ENCODE measurements at regions not wholly inside any gene's neighbourhood (a gene's known extent, or its start where the extent isn't known, plus 50 kb on each side); places are given as distances from the start of the nearest gene placed in this dataset.

GRCh38 chr20:24166412-24166811 is 177.8 kb upstream of the GGTLC1 start:
- Mint-ChIP-seq H3K36me3 (ENCODE audit: low read depth) (no peaks in the 10 kb centered on the region), H3K4me3 (no peak overlapping the region), H3K9me3 (no peaks in the 10 kb centered on the region), H3K27me3 (ENCODE audit: insufficient read depth) (peaks cover 2% of the 10 kb centered on the region), H3K4me1 (ENCODE audit: low read depth) (no peaks in the 10 kb centered on the region), H3K27ac (no peak overlapping the region)
- no peak for DNase-seq (ENCODE audit: low spot score)
- intact Hi-C loops (cut with micrococcal nuclease): no loop called here

- no peak for DNase-seq (ENCODE audit: low spot score)
- peaks cover 2% of the 10 kb centered on the region for H3K27me3 Mint-ChIP-seq (ENCODE audit: insufficient read depth)
- H3K4me1 Mint-ChIP-seq (ENCODE audit: low read depth): no peaks in the 10 kb centered on the region
- no peaks in the 10 kb centered on the region for H3K36me3 Mint-ChIP-seq (ENCODE audit: low read depth)
- H3K4me3 Mint-ChIP-seq: no peak overlapping the region
- H3K9me3 Mint-ChIP-seq: no peaks in the 10 kb centered on the region
- no peak overlapping the region for H3K27ac Mint-ChIP-seq
- intact Hi-C loops (cut with micrococcal nuclease): no loop called here
These were observed 177.5 kb upstream of the GGTLC1 start for GRCh38 chr20:24166123-24166381.

DNA sequence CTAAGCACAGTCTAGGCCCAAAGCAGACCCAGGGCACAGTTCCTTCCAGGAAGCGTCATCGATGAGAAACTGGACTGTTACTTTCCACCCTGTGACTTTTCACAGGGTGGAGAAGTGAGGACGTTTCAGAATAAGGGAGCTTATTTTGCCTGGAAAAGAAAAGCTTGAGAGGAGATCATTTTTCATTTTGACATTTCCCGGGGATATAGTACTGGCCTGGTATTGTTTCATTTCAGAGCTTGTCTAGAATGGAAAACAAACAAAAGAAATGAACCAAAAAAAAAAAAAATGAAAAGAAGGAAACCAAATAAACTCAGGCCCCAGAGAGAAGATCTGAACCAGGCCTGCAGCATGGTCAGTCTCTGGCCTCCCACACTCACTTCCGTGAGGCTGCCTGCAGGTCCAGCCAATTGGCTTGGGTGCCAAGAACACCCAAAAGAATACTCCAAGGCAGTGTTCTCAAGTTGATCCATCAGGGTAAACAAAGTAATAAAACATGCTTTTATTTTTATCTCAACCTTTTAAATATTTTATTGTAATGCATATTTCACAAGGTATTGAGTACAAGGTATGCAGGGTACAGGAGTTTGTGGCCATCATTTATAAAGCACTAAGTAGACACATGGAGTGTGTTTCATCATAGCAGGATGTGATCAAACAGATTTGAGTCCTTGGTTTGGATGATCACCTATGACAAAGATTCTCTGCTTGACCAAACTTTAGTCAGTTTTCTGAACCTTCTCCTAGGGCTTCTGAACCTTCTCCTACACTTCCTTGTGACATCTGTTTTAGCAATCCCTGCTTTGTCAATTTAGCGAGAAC is 176.9 kb upstream of the GGTLC1 start:
- no peak overlapping the region for H3K4me3 Mint-ChIP-seq
- H3K9me3 Mint-ChIP-seq: no peaks in the 10 kb centered on the region
- no peak for DNase-seq (ENCODE audit: low spot score)
- H3K27me3 Mint-ChIP-seq (ENCODE audit: insufficient read depth): peaks cover 2% of the 10 kb centered on the region
- intact Hi-C loops (cut with micrococcal nuclease): no loop called here
- no peak overlapping the region for H3K27ac Mint-ChIP-seq
- H3K36me3 Mint-ChIP-seq (ENCODE audit: low read depth): no peaks in the 10 kb centered on the region
- no peaks in the 10 kb centered on the region for H3K4me1 Mint-ChIP-seq (ENCODE audit: low read depth)

GRCh38 chr20:24164360-24164759 is 175.8 kb upstream of the GGTLC1 start:
- no peaks in the 10 kb centered on the region for H3K36me3 Mint-ChIP-seq (ENCODE audit: low read depth)
- no peaks in the 10 kb centered on the region for H3K27me3 Mint-ChIP-seq (ENCODE audit: insufficient read depth)
- H3K27ac Mint-ChIP-seq: no peak overlapping the region
- intact Hi-C loops (cut with micrococcal nuclease): loop anchor here (1.0 to 5.0 kb wide), 3 partner anchors 62 to 272 kb away; no protein-coding TSS in a partner anchor
- DNase-seq (ENCODE audit: low spot score): no peak
- no peaks in the 10 kb centered on the region for H3K9me3 Mint-ChIP-seq
- no peaks in the 10 kb centered on the region for H3K4me1 Mint-ChIP-seq (ENCODE audit: low read depth)
- H3K4me3 Mint-ChIP-seq: no peak overlapping the region

DNA sequence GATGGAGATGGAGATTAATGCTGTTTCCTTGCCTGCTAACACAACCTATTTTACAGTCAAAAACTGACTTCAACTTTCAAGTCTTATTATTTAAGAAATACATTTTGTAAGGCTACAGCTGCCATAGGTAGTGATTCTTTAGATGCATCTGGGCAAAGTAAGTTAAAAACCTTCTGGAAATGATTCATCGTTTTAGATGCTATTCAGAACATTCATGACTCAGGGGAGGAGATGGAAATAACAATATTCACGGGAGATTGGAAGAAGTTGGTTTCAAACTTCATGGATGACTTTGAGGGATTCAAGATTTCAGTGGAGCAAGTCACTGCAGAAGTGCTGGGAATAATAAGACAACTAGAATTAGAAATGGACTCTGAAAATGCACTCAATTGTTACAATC is 174.9 kb upstream of the GGTLC1 start:
- H3K36me3 Mint-ChIP-seq (ENCODE audit: low read depth): no peaks in the 10 kb centered on the region
- no peaks in the 10 kb centered on the region for H3K4me1 Mint-ChIP-seq (ENCODE audit: low read depth)
- intact Hi-C loops (cut with micrococcal nuclease): loop anchor here (5.0 kb wide), 2 partner anchors 61 to 271 kb away; no protein-coding TSS in a partner anchor

GRCh38 chr20:24160563-24161281 is 172.1 kb upstream of the GGTLC1 start:
- Mint-ChIP-seq H3K4me1 (ENCODE audit: low read depth) (peaks cover 8% of the 10 kb centered on the region), H3K27ac (no peak overlapping the region), H3K36me3 (ENCODE audit: low read depth) (no peaks in the 10 kb centered on the region), H3K4me3 (no peak overlapping the region), H3K27me3 (ENCODE audit: insufficient read depth) (no peaks in the 10 kb centered on the region), H3K9me3 (no peaks in the 10 kb centered on the region)
- intact Hi-C loops (cut with micrococcal nuclease): loop anchor here (5.0 kb wide), 2 partner anchors 58 to 268 kb away; no protein-coding TSS in a partner anchor
- DNase-seq (ENCODE audit: low spot score): no peak

More for the DNA sequence above, 174.9 kb upstream of the GGTLC1 start:
- no peak for DNase-seq (ENCODE audit: low spot score)
- H3K4me3 Mint-ChIP-seq: no peak overlapping the region
- H3K9me3 Mint-ChIP-seq: no peaks in the 10 kb centered on the region
- H3K27ac Mint-ChIP-seq: no peak overlapping the region
- H3K27me3 Mint-ChIP-seq (ENCODE audit: insufficient read depth): no peaks in the 10 kb centered on the region

GRCh38 chr20:24158281-24158680 is 169.7 kb upstream of the GGTLC1 start:
- Mint-ChIP-seq H3K9me3 (no peaks in the 10 kb centered on the region), H3K4me1 (ENCODE audit: low read depth) (peaks cover 8% of the 10 kb centered on the region), H3K27me3 (ENCODE audit: insufficient read depth) (peaks cover 5% of the 10 kb centered on the region), H3K27ac (no peak overlapping the region), H3K4me3 (no peak overlapping the region), H3K36me3 (ENCODE audit: low read depth) (no peaks in the 10 kb centered on the region)
- intact Hi-C loops (cut with micrococcal nuclease): no loop called here
- no peak for DNase-seq (ENCODE audit: low spot score)

GRCh38 chr20:24157213-24157612 is 168.6 kb upstream of the GGTLC1 start:
- no peak overlapping the region for H3K4me3 Mint-ChIP-seq
- no peak overlapping the region for H3K27ac Mint-ChIP-seq
- H3K4me1 Mint-ChIP-seq (ENCODE audit: low read depth): peaks cover 8% of the 10 kb centered on the region
- H3K9me3 Mint-ChIP-seq: no peaks in the 10 kb centered on the region
- peaks cover 5% of the 10 kb centered on the region for H3K27me3 Mint-ChIP-seq (ENCODE audit: insufficient read depth)
- no peak for DNase-seq (ENCODE audit: low spot score)
- intact Hi-C loops (cut with micrococcal nuclease): no loop called here
- no peaks in the 10 kb centered on the region for H3K36me3 Mint-ChIP-seq (ENCODE audit: low read depth)

GRCh38 chr20:24153101-24154040 is 164.8 kb upstream of the GGTLC1 start:
- Mint-ChIP-seq H3K27me3 (ENCODE audit: insufficient read depth) (peaks cover 5% of the 10 kb centered on the region), H3K9me3 (no peaks in the 10 kb centered on the region), H3K27ac (no peak overlapping the region), H3K4me3 (no peak overlapping the region), H3K4me1 (ENCODE audit: low read depth) (peaks cover 8% of the 10 kb centered on the region), H3K36me3 (ENCODE audit: low read depth) (no peaks in the 10 kb centered on the region)
- no peak for DNase-seq (ENCODE audit: low spot score)
- intact Hi-C loops (cut with micrococcal nuclease): no loop called here

- Mint-ChIP-seq H3K9me3 (no peaks in the 10 kb centered on the region), H3K27ac (no peak overlapping the region), H3K36me3 (ENCODE audit: low read depth) (no peaks in the 10 kb centered on the region), H3K4me3 (no peak overlapping the region), H3K4me1 (ENCODE audit: low read depth) (no peaks in the 10 kb centered on the region), H3K27me3 (ENCODE audit: insufficient read depth) (peaks cover 5% of the 10 kb centered on the region)
- intact Hi-C loops (cut with micrococcal nuclease): no loop called here
- no peak for DNase-seq (ENCODE audit: low spot score)
These were observed 163.2 kb upstream of the GGTLC1 start for GRCh38 chr20:24151621-24152294.

DNA sequence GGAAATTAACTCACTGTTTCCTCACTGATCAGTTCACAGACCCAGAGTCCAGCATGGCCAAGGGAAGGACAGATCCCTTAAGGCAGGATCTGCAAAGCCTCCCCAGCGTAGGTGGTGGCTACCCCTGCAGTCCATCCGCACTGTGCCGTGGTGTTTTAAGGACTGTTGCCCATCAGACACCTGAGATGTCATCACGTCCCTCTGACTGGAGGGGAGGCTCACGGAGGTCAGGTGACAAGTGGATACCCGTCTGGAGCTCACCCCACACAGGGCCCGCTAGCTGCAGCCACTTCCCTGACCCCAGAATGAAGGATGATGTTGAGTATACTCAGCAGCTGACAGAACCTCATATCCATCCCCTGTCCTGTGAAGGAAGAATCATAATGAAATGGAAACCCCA is 161.8 kb upstream of the GGTLC1 start:
- intact Hi-C loops (cut with micrococcal nuclease): no loop called here
- H3K27me3 Mint-ChIP-seq (ENCODE audit: insufficient read depth): peaks cover 2% of the 10 kb centered on the region
- DNase-seq (ENCODE audit: low spot score): no peak
- no peaks in the 10 kb centered on the region for H3K4me1 Mint-ChIP-seq (ENCODE audit: low read depth)
- no peaks in the 10 kb centered on the region for H3K9me3 Mint-ChIP-seq
- H3K27ac Mint-ChIP-seq: no peak overlapping the region
- no peaks in the 10 kb centered on the region for H3K36me3 Mint-ChIP-seq (ENCODE audit: low read depth)
- no peak overlapping the region for H3K4me3 Mint-ChIP-seq

- H3K4me3 Mint-ChIP-seq: no peak overlapping the region
- no peaks in the 10 kb centered on the region for H3K9me3 Mint-ChIP-seq
- no peak for DNase-seq (ENCODE audit: low spot score)
- no peaks in the 10 kb centered on the region for H3K36me3 Mint-ChIP-seq (ENCODE audit: low read depth)
- intact Hi-C loops (cut with micrococcal nuclease): no loop called here
- no peaks in the 10 kb centered on the region for H3K4me1 Mint-ChIP-seq (ENCODE audit: low read depth)
- no peaks in the 10 kb centered on the region for H3K27me3 Mint-ChIP-seq (ENCODE audit: insufficient read depth)
- no peak overlapping the region for H3K27ac Mint-ChIP-seq
These were observed 161.3 kb upstream of the GGTLC1 start for GRCh38 chr20:24149881-24150307.

Measured in activated T-helper 1 cell treated with anti-CD3 and anti-CD28 coated beads, Interleukin-12 subunit alpha, Interleukin-12 subunit beta, Interleukin-2, Interleukin-4 antibody, amounts not matched to agents 30 ng/mL and 10 ng/mL and 1 ng/mL, durations not matched to agents 14 hours and 24 hours and 36 hours (primary cell).